ENCODE measurements at regions not wholly inside any gene's neighbourhood (a gene's known extent, or its start where the extent isn't known, plus 50 kb on each side); places are given as distances from the start of the nearest gene placed in this dataset.

GRCh38 chr2:133836691-133837345, 268.6 kb upstream of the NCKAP5 start:
- Mint-ChIP-seq H3K4me1 (ENCODE audit: low read depth, unreplicated experiment) (peaks cover 12% of the 10 kb centered on the region), H3K4me3 (ENCODE audit: low read depth, unreplicated experiment) (no peak overlapping the region), H3K27me3 (ENCODE audit: unreplicated experiment) (no peaks in the 10 kb centered on the region), H3K9me3 (ENCODE audit: low read depth, unreplicated experiment) (peaks cover 2% of the 10 kb centered on the region), H3K36me3 (ENCODE audit: insufficient read depth, unreplicated experiment) (no peaks in the 10 kb centered on the region), H3K27ac (ENCODE audit: unreplicated experiment) (peak overlapping the region; percentile 52)
- BruUV-seq (replicated peaks), result no TSS peak
- peak; percentile 16 for DNase-seq
- CTCF ChIA-PET, result interaction anchor here (0.6 to 0.9 kb wide), 2 partner anchors 14 to 574 kb away, joined by 3 read pairs; no protein-coding TSS in a partner anchor
- intact Hi-C loops (cut with micrococcal nuclease; ENCODE audit: unreplicated experiment), result no loop called here
- TF ChIP-seq CTCF (IDR thresholded peaks at IDR 0.05; ENCODE audit: unreplicated experiment), result no peak

GRCh38 chr2:133837441-133838094, 269.3 kb upstream of the NCKAP5 start:
- intact Hi-C loops (cut with micrococcal nuclease; ENCODE audit: unreplicated experiment), result no loop called here
- no peaks in the 10 kb centered on the region for H3K36me3 Mint-ChIP-seq (ENCODE audit: insufficient read depth, unreplicated experiment)
- CTCF ChIA-PET, result no interaction called here
- no peak for DNase-seq
- no TSS peak for BruUV-seq (replicated peaks)
- peaks cover 20% of the 10 kb centered on the region for H3K4me1 Mint-ChIP-seq (ENCODE audit: low read depth, unreplicated experiment)
- no peak overlapping the region for H3K4me3 Mint-ChIP-seq (ENCODE audit: low read depth, unreplicated experiment)
- H3K27ac Mint-ChIP-seq (ENCODE audit: unreplicated experiment), result no peak overlapping the region
- TF ChIP-seq CTCF (IDR thresholded peaks at IDR 0.05; ENCODE audit: unreplicated experiment), result no peak
- H3K9me3 Mint-ChIP-seq (ENCODE audit: low read depth, unreplicated experiment), result peaks cover 2% of the 10 kb centered on the region
- H3K27me3 Mint-ChIP-seq (ENCODE audit: unreplicated experiment), result no peaks in the 10 kb centered on the region

GRCh38 chr2:133838642-133839365, 270.5 kb upstream of the NCKAP5 start:
- Mint-ChIP-seq H3K4me1 (ENCODE audit: low read depth, unreplicated experiment) (peaks cover 31% of the 10 kb centered on the region), H3K9me3 (ENCODE audit: low read depth, unreplicated experiment) (peaks cover 2% of the 10 kb centered on the region), H3K27ac (ENCODE audit: unreplicated experiment) (no peak overlapping the region), H3K4me3 (ENCODE audit: low read depth, unreplicated experiment) (no peak overlapping the region), H3K36me3 (ENCODE audit: insufficient read depth, unreplicated experiment) (peaks cover 3% of the 10 kb centered on the region), H3K27me3 (ENCODE audit: unreplicated experiment) (no peaks in the 10 kb centered on the region)
- BruUV-seq (replicated peaks), result no TSS peak
- intact Hi-C loops (cut with micrococcal nuclease; ENCODE audit: unreplicated experiment), result no loop called here
- DNase-seq, result no peak
- CTCF ChIA-PET, result no interaction called here
- TF ChIP-seq CTCF (IDR thresholded peaks at IDR 0.05; ENCODE audit: unreplicated experiment), result no peak

GRCh38 chr2:133839677-133840076, 271.4 kb upstream of the NCKAP5 start:
- no peak for DNase-seq
- CTCF ChIA-PET, result no interaction called here
- intact Hi-C loops (cut with micrococcal nuclease; ENCODE audit: unreplicated experiment), result loop anchor here (5.0 to 10.0 kb wide), 3 partner anchors 57 to 1165 kb away; partner anchors contain the start of gene LYPD1
- no TSS peak for BruUV-seq (replicated peaks)
- TF ChIP-seq CTCF (IDR thresholded peaks at IDR 0.05; ENCODE audit: unreplicated experiment), result no peak
- no peak overlapping the region for H3K4me3 Mint-ChIP-seq (ENCODE audit: low read depth, unreplicated experiment)
- peaks cover 38% of the 10 kb centered on the region for H3K4me1 Mint-ChIP-seq (ENCODE audit: low read depth, unreplicated experiment)
- no peaks in the 10 kb centered on the region for H3K9me3 Mint-ChIP-seq (ENCODE audit: low read depth, unreplicated experiment)
- H3K27ac Mint-ChIP-seq (ENCODE audit: unreplicated experiment), result no peak overlapping the region
- H3K36me3 Mint-ChIP-seq (ENCODE audit: insufficient read depth, unreplicated experiment), result peaks cover 8% of the 10 kb centered on the region
- no peaks in the 10 kb centered on the region for H3K27me3 Mint-ChIP-seq (ENCODE audit: unreplicated experiment)

Measured in Calu3 (cell line).